NB4 (cell line): ENCODE measurements at regions not wholly inside any gene's neighbourhood (a gene's known extent, or its start where the extent isn't known, plus 50 kb on each side); places are given as distances from the start of the nearest gene placed in this dataset.

Source experiments
- DNase-seq: peaks from one replicate; pipeline ENCODE4 v3.0.0; 2010; ENCODE audit warnings: low read depth
- H3K4me3 ChIP-seq: one replicate; pipeline ENCODE4 v1.5.1; 2011; ENCODE audit warnings: mild to moderate bottlenecking, low read depth, low read length, moderate library complexity
- MYC ChIP-seq: IDR thresholded peaks from 2 replicates; pipeline ENCODE4 v1.6.1; 2011; ENCODE audit warnings: low read depth, low read length
- POLR2A ChIP-seq: IDR thresholded peaks from 2 replicates; pipeline ENCODE4 v1.6.1; 2011; ENCODE audit warnings: mild to moderate bottlenecking; ENCODE audit not compliant: insufficient read length; ENCODE audit errors: extremely low read depth
- TF ChIP-seq, protein P1 (sequence below): IDR thresholded peaks from one replicate; pipeline ENCODE4 v1.5.1; 2012; ENCODE audit warnings: low read depth, low read length
- TF ChIP-seq, protein P2 (sequence below): IDR thresholded peaks from 2 replicates; pipeline ENCODE4 v1.6.1; 2011; ENCODE audit warnings: low read depth, low read length

DNA sequence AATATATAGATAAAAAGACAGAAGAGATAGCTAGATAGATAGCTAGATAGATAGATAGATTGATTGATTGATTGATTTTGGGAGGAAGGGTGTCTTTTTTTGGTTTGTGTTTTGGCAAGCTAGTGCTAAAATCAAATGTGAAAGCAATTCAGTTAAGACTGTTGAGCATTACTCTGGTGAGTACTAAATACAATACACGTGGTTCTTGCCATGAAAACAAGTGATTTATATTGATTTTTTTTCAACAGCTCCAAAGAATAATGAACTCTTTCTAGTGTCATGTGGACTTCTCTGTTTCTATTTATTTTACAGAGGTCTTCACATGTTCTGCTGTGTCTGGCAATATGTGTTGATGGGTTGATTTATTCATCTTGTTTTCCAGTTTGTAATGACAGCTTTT, 172.0 kb downstream of the POU4F1 start:
- DNase-seq, result no peak
- no peak overlapping the region for H3K4me3 ChIP-seq
- TF ChIP-seq, protein P1, sequence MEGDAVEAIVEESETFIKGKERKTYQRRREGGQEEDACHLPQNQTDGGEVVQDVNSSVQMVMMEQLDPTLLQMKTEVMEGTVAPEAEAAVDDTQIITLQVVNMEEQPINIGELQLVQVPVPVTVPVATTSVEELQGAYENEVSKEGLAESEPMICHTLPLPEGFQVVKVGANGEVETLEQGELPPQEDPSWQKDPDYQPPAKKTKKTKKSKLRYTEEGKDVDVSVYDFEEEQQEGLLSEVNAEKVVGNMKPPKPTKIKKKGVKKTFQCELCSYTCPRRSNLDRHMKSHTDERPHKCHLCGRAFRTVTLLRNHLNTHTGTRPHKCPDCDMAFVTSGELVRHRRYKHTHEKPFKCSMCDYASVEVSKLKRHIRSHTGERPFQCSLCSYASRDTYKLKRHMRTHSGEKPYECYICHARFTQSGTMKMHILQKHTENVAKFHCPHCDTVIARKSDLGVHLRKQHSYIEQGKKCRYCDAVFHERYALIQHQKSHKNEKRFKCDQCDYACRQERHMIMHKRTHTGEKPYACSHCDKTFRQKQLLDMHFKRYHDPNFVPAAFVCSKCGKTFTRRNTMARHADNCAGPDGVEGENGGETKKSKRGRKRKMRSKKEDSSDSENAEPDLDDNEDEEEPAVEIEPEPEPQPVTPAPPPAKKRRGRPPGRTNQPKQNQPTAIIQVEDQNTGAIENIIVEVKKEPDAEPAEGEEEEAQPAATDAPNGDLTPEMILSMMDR, result no peak
- TF ChIP-seq POLR2A (no peak), MYC (no peak)
- TF ChIP-seq, protein P2, sequence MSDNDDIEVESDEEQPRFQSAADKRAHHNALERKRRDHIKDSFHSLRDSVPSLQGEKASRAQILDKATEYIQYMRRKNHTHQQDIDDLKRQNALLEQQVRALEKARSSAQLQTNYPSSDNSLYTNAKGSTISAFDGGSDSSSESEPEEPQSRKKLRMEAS, result no peak

GRCh38 chr13:78430811-78431210, 172.5 kb downstream of the POU4F1 start:
- H3K4me3 ChIP-seq, result no peak overlapping the region
- TF ChIP-seq POLR2A (no peak), MYC (no peak)
- TF ChIP-seq, protein P1, result no peak
- TF ChIP-seq, protein P2, result no peak
- DNase-seq, result no peak

DNA sequence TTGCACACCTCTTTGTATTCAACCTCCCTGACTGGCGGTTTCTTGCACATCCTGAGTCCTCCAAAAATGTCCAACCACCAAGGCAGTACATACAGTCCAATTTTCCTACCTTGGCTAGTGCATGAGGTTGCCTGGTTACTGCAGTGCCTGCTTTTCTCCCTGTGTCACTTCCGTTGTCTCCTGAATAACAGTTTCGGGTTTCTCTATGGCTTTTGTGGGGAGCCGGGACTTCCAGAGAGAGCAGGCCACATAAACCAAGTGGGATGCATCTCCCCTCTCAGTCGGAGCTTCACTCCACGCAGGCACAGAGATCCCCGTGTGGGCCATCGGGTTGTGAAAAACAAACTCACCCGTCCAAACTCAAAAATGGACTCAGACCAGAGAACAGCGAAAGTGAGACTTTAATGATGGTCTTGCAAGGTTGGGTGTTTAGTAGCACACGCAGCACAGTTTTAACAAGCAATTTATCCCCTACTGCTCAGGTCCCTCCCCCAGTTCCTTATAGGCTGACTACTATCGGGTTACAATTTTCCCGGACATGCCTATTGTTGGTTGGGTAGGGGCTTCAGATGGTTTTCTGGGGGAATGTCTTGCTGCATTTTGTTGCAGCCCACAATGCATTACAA, 173.1 kb downstream of the POU4F1 start:
- no peak overlapping the region for H3K4me3 ChIP-seq
- no peak for DNase-seq
- TF ChIP-seq POLR2A (no peak), MYC (no peak)
- TF ChIP-seq, protein P2, result no peak
- TF ChIP-seq, protein P1, result no peak

DNA sequence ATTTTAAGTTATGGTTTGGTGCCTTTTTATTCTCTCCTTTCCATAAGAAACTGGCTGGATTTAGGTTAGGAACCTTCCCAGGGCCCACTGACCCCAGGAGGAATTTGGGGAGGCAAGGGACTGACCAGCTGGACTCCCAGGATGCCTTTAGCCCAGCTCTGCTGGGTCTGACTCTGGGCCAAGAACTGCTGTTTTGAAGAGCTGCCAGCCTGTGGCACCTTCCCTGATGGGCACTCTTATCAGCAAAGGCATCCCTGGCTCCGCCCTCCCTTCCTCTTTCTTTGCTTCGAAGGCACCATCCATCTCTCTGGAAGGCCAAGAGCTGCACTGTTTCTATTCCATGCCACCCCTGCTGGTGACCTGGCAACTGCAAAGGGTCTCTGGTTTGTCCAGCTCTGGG, 174.7 kb downstream of the POU4F1 start:
- no peak for DNase-seq
- H3K4me3 ChIP-seq, result no peak overlapping the region
- TF ChIP-seq, protein P1, result no peak

DNA sequence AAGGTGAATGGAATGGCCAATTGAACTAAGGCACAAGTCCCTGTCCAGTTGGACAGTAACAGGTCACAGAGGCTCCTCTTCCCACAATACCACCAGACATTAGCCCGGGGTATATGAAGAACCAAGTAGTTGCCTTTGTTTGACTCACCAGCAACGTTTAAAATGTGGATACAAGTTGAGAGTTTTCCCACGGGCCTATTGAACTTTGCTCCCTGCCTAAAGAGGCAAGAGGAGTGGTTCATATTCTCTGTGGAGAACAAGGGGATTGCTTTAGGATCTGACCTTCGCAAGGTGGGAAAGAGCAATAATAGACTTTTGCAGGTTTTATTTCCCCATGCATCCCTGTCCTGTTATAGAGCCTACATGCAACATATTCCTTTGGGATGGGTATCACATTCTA, 177.2 kb downstream of the POU4F1 start:
- DNase-seq, result no peak
- H3K4me3 ChIP-seq, result no peak overlapping the region
- TF ChIP-seq MYC (no peak), POLR2A (no peak)
- TF ChIP-seq, protein P2, result no peak
- TF ChIP-seq, protein P1, result no peak

DNA sequence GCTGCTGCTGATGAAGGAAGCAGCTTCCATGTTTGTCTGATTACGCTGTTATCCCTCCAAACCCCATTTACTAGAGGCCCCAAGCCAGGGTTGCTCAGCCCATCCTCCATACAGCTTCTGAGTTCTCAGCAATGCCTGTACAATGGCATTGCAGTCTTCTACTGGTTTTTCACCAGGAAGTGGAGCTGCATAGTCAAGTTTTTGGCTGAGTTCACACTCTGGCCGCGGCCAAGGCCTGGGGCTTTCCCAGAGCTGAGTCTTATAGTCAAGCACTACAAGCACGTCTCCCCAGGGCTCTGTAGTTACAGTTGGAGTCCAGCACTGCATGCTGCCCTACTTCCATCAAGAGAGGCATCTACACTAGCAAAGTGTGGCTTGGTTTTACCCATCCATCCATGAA, 182.5 kb downstream of the POU4F1 start:
- no peak for DNase-seq
- TF ChIP-seq, protein P2, result no peak
- TF ChIP-seq POLR2A, result no peak
- TF ChIP-seq, protein P1, result no peak
- no peak for TF ChIP-seq MYC
- H3K4me3 ChIP-seq, result no peak overlapping the region
